ENCODE measurements at regions not wholly inside any gene's neighbourhood (a gene's known extent, or its start where the extent isn't known, plus 50 kb on each side); places are given as distances from the start of the nearest gene placed in this dataset.

- TF ChIP-seq CTCF (conservative IDR thresholded peaks at IDR 0.05; ENCODE audit: low read depth in 2 of 2) (no peak), POLR2AphosphoS5 (IDR thresholded peaks at IDR 0.05; ENCODE audit: low read depth) (no peak), EZH2 (IDR thresholded peaks at IDR 0.05; ENCODE audit: low read depth, unreplicated experiment) (no peak), EZH2phosphoT487 (IDR thresholded peaks at IDR 0.05; ENCODE audit: unreplicated experiment) (no peak), CREB1 (CRISPR knock-in tag; IDR thresholded peaks at IDR 0.05; ENCODE audit: low read depth) (no peak), STAT1 (IDR thresholded peaks at IDR 0.05; ENCODE audit: unreplicated experiment) (no peak), ZNF114 (CRISPR knock-in tag; IDR thresholded peaks at IDR 0.05) (no peak), JUNB (IDR thresholded peaks at IDR 0.05; ENCODE audit: unreplicated experiment) (no peak), NANOG (IDR thresholded peaks at IDR 0.05; ENCODE audit: borderline replicate concordance) (no peak), ZNF331 (CRISPR knock-in tag; IDR thresholded peaks at IDR 0.05; ENCODE audit: low read depth) (no peak)
- TF ChIP-seq, protein P1, sequence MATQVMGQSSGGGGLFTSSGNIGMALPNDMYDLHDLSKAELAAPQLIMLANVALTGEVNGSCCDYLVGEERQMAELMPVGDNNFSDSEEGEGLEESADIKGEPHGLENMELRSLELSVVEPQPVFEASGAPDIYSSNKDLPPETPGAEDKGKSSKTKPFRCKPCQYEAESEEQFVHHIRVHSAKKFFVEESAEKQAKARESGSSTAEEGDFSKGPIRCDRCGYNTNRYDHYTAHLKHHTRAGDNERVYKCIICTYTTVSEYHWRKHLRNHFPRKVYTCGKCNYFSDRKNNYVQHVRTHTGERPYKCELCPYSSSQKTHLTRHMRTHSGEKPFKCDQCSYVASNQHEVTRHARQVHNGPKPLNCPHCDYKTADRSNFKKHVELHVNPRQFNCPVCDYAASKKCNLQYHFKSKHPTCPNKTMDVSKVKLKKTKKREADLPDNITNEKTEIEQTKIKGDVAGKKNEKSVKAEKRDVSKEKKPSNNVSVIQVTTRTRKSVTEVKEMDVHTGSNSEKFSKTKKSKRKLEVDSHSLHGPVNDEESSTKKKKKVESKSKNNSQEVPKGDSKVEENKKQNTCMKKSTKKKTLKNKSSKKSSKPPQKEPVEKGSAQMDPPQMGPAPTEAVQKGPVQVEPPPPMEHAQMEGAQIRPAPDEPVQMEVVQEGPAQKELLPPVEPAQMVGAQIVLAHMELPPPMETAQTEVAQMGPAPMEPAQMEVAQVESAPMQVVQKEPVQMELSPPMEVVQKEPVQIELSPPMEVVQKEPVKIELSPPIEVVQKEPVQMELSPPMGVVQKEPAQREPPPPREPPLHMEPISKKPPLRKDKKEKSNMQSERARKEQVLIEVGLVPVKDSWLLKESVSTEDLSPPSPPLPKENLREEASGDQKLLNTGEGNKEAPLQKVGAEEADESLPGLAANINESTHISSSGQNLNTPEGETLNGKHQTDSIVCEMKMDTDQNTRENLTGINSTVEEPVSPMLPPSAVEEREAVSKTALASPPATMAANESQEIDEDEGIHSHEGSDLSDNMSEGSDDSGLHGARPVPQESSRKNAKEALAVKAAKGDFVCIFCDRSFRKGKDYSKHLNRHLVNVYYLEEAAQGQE (IDR thresholded peaks at IDR 0.05; ENCODE audit: unreplicated experiment) = no peak
These were observed 308.4 kb upstream of the LRFN5 start for GRCh38 chr14:41298328-41298690.

All from GM23338 (cell line).